ENCODE measurements at regions not wholly inside any gene's neighbourhood (a gene's known extent, or its start where the extent isn't known, plus 50 kb on each side); places are given as distances from the start of the nearest gene placed in this dataset.

DNA sequence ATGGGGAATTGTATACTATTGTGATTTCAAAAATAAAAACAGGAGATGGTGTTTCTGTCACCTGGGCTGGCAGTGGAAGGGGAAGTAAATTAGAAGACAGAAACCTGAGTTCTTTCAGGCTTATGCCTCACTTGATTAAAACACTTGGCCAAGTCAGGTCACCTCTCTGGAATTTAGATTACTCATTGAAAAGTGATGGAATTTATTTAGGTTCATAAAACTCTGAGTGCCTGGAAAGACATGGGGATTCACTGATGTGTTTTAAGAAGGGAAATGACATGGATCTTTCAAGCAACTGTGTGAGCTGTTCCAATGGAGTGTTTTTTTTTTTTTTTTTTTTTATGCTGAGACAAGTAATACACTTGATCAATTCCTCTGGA lies 400.1 kb downstream of the TMEM135 start:
- no peak for ATAC-seq
- no peak for DNase-seq (ENCODE audit: low spot score)

DNA sequence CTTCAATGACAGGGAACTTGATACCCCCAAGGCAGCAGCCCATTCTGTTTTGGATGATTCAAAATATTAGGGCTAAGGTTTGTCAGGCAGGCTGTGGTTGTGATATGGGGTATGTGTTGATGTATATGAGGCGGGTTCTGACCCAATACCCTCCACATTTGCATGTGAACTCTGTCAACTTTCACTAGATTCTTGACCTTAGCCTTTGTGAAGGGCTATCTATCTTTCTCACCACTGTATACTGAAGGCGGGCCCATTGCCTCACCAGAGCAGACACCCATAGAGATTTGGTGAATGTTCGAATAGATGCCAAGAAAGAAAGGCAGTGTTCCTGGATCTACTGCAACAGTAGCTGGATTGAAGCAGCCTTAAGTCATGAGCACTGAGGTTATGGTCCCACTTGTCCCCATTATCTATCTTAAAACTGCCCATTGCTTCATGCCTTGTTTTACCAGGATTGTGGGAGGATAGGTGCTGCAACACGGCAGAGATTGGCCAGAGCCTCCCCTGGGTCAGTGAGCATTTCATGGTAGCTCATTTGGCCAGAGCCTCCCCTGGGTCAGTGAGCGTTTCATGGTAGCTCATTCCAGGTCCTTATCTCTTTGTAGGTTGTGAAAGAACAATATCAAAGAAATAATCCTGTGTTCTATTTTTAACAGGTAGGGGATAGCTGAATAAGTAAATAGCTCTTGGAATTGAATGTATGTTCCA lies 399.6 kb downstream of the TMEM135 start:
- DNase-seq (ENCODE audit: low spot score) (no peak), ATAC-seq (no peak)

DNA sequence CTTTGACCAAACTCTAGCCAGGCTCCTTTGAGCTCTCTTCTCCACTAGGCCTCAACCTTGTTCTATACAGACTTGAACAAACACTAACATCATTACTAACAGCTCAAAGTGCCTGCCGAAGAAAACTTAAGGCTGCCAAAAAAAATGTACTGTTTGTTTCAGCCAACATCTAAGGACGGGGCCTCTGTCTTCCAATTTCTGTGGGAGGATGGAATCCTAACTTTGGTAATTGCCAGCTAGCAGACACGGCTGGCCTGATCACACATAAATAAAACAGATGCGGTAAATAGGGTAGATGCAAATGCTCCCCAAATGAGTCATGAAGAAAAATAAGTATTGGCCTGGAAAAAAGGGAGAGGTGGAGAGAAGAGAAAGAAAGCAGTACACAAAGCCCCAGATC lies 394.3 kb downstream of the TMEM135 start:
- no peak for ATAC-seq
- DNase-seq (ENCODE audit: low spot score): no peak

GRCh38 chr11:87431392-87431791 lies 393.7 kb downstream of the TMEM135 start:
- DNase-seq (ENCODE audit: low spot score) (no peak), ATAC-seq (no peak)

GRCh38 chr11:87430821-87431220 lies 393.1 kb downstream of the TMEM135 start:
- ATAC-seq (no peak), DNase-seq (ENCODE audit: low spot score) (no peak)

DNA sequence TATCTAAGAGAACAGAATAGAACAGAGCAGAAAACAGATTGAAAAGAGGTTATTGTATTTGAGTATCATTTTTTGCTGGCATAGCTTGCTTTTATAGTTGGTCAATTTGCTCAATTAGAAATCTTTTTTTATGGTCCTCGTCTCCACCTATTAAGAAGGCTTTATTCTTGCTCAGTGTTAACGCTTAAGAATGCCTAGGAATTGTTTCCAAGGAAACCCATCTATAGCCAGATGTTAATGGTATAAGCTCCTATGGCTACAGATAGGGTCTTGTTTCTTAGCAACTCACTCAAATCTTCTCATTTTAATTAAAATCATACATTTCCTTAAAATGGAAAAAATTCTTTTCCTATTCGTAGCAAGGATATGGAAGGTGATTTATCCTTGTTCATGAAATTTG lies 392.3 kb downstream of the TMEM135 start:
- ATAC-seq (no peak), DNase-seq (ENCODE audit: low spot score) (no peak)

DNA sequence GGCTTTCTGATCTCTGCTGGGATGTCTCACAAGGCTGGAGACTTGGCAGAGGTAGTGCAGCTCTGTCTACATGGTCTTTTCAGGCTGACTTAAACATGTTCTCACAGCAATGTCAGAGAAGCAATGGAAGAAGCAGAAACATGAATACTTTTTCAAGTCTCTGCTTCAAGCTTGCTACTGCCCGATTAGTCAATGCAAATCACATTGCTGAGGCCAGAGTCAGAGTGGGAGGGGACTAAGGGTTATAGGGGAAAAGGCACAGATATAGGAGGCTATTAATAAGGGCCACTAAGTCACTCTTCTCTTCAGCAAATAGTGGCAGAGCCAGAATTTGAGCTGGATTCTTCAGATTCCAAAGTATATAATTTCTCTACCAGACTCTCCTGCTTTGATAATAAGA lies 390.5 kb downstream of the TMEM135 start:
- DNase-seq (ENCODE audit: low spot score): no peak
- ATAC-seq: no peak

DNA sequence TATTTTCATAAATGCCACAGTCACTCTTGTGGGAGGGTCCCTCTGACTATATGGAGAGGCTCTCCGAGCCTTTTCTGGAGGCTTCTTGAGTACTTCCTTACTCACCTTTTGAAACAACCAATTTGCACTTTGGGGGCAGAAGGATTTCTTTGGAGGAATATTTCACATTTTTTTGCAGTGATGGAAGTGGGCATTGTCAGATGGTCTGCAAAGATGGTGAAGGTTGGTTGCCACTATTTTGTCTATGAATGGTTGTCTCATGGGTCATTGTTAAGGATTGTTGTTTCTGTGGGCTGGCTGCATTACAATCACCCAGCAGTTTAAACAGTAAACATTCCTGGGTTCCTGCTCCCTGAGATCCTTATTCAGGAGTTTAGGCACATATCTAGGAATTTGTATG lies 388.2 kb downstream of the TMEM135 start:
- DNase-seq (ENCODE audit: low spot score): no peak
- ATAC-seq: no peak

- DNase-seq (ENCODE audit: low spot score) (no peak), ATAC-seq (no peak)
Measured at GRCh38 chr11:87425391-87425790, 387.7 kb downstream of the TMEM135 start.

DNA sequence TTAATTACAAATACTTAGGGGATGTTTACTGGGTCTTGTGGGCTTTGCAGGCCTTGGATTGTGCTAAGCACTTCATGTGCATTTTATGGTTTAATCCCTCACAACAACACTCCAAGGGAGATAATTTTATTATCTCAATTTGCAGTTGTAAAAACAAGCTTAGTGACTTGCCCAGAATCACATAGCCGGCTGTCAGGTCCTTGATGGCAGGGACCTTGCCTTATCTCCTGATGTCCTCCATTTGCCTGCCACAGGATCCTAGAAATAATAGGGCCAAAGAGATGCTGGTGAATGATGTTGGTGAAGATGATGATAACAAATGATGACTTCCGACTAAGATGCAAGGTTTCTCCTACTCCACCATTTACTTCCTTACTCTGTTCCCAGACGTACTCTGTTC lies 385.4 kb downstream of the TMEM135 start:
- no peak for ATAC-seq
- DNase-seq (ENCODE audit: low spot score): no peak

DNA sequence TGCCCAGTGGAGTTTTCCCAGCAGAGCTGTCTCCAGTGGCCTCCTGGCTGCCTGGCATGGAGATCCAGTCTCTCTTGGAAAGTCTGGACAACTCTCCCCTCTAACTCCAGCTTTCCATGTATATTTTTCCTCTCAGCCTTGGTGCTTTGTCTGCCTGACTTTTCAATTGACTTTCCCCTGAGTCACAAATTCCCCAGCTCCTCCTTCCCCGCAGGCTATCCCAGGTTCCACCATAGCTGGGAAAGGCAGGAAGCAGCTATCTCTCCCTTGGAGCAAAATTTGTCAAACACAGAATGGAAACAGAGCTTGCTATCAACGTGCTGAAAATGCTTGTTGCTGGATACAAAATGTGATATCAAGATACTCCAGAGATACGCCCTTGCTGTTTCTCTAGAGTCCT lies 384.8 kb downstream of the TMEM135 start:
- DNase-seq (ENCODE audit: low spot score) (no peak), ATAC-seq (no peak)

DNA sequence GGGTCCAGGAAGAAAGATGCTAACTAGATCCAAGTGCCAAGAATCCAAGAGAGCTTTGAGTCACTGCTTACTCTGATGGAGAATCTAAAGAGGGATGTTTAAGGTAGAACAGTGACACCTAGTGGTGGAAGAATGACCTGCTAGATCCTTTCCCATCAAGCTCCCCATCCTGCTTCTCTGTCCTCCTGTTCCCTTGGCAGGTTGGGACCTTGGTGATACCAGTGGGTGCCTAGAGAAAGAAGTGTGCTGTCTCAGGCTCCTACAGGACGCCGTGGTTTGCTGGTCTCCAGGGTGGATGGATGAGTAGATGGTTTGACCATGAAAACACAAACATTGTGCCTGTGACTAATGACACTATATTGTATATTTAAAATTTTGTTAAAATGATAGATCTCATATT lies 383.7 kb downstream of the TMEM135 start:
- no peak for DNase-seq (ENCODE audit: low spot score)
- peak; percentile 99 for ATAC-seq

DNA sequence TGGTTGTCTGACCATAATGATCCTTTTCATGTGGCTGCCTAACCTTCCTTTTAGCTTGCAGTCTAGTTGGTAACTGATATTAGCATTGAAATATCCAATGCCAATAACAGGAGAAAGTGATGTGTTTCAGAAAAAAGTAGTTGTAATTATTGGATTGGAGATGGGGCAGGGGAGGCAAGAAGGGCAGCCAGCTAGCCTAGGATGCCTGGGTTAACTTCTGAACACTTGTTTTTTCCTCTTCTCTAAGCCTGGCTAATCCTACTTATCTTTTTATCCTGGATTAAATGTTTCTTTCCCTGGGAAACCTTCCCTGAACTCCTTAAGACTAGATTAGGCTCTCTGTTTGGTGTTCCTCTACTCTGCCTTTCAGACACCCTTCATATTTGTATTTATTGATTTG lies 380.2 kb downstream of the TMEM135 start:
- no peak for ATAC-seq
- no peak for DNase-seq (ENCODE audit: low spot score)

DNA sequence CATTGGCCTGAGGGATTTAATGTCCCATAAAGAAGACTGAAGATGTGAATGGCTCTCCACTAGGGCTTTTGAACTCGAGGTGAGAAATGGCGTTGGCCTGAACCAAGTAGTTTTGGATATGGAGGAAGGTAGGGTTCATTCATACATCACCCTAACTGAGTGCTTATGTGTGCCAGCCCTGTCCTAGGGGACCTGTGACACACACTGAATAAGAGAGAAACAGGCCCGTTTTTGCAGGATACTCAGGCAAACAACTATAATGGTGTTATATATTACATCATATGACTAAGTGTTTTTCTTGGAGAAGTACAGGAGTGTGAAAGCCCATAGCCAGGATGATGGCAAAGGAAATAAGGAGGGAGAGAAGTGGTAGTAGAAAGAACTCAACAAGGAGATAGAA lies 368.1 kb downstream of the TMEM135 start:
- ATAC-seq (no peak), DNase-seq (ENCODE audit: low spot score) (no peak)

DNA sequence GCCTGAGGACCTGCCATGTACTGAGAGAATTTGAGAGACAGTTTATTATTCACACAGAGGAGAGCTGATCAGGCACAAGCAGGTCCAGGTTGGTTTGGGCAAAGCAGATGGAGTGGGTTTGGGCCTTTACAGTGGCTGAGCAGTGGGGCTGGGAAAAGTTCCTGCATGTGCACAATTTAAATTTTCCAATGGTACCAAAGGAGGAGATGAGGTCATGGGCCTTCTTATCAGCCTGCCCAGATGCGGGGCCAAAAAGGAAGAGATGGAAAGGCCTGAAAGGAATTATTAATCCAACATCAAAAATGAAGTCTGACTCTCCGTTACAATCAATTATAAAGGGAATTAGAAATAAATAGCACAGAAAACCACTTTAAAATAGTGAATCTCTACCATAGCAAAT lies 367.6 kb downstream of the TMEM135 start:
- ATAC-seq: no peak
- DNase-seq (ENCODE audit: low spot score): no peak

DNA sequence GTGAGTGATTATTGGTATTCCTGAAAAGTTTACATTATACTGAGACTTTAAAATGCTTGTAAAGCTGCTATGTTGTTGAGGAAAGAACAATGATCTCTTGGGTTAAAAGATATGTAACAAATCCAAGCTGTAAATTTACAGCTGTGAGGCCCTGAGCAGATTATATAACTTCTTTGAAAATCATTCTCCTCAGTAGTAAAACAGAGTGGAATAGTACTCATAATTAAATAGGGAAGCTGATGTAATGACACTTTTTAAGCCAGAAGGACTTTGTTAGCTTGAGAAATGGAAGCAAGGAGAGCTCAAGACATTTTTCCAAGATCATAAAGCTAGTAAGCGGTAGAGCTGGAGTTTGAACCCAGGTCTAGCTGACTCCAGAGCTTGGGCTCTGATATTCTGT lies 363.9 kb downstream of the TMEM135 start:
- DNase-seq (ENCODE audit: low spot score) (no peak), ATAC-seq (no peak)

DNA sequence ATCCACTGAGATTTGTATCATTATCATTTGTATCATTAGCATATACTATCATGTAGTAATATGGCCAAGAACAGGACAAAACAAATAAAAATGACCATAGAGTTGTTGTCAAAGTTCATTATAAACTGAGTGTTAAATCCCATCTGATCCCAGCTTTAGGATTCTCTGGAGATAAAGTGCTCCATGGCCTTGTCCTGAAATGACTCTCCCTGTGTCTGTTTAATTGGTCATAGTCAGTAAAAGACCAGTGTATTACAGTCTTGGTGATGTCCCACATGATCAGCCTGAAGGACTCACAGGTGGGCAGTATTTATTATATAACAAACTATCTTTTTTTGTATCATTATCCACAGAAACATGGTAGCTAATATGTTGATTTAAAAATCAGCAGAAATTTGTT lies 361.6 kb downstream of the TMEM135 start:
- no peak for DNase-seq (ENCODE audit: low spot score)
- no peak for ATAC-seq

DNA sequence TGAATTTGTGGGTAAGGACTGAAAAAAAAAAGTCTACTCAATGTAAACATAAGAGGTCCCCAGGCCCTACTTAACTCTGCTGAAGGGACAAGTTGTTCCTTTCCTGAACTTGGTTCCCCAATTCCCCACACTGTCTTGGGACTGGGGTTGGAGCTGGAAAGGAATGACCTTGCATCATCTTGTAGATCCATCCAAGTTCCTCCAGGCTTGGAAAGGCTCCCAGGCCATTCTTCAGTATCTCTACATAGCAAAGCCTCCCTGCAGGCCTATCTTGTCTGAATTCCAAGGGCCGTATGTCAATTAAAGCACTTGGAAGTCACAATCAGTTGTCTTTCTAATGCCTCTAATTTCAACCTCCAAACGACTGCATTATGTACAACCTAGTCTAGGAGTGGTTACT lies 361.2 kb downstream of the TMEM135 start:
- no peak for DNase-seq (ENCODE audit: low spot score)
- ATAC-seq: no peak

DNA sequence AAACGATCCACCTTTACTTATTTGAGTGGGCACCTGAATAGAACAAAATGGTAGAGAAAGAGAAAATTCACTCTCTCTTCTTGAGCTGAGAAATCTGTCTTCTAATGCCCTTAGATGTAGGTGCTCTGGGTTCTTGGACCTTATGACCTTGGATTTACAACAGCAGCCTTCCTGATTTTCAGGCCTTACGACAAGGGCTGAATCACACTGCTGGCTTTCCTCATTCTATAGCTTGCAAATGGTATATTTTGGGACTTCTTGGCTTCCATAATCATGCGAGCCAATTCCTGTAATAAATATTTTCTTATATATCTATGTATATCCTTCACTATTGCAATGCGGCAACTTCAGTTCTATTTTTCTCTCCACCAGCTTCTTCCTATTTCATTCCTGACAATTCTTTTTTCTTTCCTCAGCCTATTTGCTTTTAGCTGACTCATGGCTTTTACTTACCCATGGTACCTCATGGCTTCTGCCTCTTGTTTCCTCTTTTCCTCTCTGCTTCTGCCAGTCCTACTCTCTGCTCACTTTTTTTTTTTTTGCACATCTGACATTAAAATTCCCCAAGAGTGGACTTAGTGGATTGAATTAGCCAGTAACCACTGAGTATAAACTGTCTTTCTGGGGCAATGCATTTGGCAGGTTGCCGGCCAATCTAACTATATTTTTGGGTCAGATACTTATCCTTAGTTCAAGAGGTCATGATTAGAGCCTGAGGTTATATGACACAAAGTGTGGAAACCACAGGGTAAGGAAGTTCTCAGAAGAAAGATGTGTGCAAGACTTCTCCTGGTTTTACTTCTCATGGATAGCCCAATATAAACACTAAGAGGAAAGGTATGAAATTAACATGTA lies 359.5 kb downstream of the TMEM135 start:
- ATAC-seq: no peak

GRCh38 chr11:87394924-87395323 lies 357.2 kb downstream of the TMEM135 start:
- no peak for DNase-seq (ENCODE audit: low spot score)
- no peak for ATAC-seq

More for the DNA sequence above, 359.5 kb downstream of the TMEM135 start:
- no peak for DNase-seq (ENCODE audit: low spot score)

DNA sequence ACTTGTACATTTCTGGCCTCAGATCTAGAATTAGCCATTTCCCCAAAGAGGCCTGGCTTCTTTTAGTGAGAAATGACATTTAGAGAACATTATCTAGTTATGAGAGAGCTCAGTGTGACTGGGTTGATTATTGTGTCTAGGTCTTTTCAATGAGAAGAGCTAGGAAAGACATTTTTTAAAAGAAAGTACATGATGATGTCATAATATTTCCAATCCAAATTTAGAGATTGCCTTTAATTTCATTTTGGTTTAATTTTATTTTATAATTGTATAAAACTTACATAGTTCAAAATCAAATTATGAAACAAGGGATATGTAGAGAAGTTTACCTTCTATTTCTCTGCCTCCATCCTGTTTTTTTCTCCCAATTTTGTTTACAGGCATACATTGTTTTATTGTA lies 354.9 kb downstream of the TMEM135 start:
- no peak for DNase-seq (ENCODE audit: low spot score)
- no peak for ATAC-seq

- DNase-seq (ENCODE audit: low spot score) (no peak), ATAC-seq (no peak)
Measured at GRCh38 chr11:87391496-87391895, 353.8 kb downstream of the TMEM135 start.
